ENCODE measurements at regions not wholly inside any gene's neighbourhood (a gene's known extent, or its start where the extent isn't known, plus 50 kb on each side); places are given as distances from the start of the nearest gene placed in this dataset.
"Not testable (repeated sequence)": the region's sequence is repeated elsewhere in the genome, so short reads cannot be mapped to it uniquely, and the experiment has no call there.

GRCh38 chr16:60636636-60637035 lies 1399.6 kb downstream of the CDH8 start:
- TF ChIP-seq CTCF, POLR2A (IDR thresholded peaks at IDR 0.05): not testable (repeated sequence)

Measured in ovary (tissue), 3 donors.